Left ventricle myocardium inferior (tissue), 1 donor: ENCODE measurements at regions not wholly inside any gene's neighbourhood (a gene's known extent, or its start where the extent isn't known, plus 50 kb on each side); places are given as distances from the start of the nearest gene placed in this dataset.

Source experiments
- DNase-seq: peaks from one replicate; pipeline ENCODE4 v3.0.0-alpha.2; 2020
- H3K27ac ChIP-seq: fragments of 200-600 bp; replicated peaks from 2 replicates; pipeline ENCODE4 v1.8.0; 2021
- H3K27me3 ChIP-seq: fragments of 200-600 bp; 2 replicates; pipeline ENCODE4 v1.8.0; 2021; ENCODE audit warnings: low read depth
- H3K36me3 ChIP-seq: fragments of 200-600 bp; 2 replicates; pipeline ENCODE4 v1.8.0; 2021
- H3K4me1 ChIP-seq: fragments of 200-600 bp; 2 replicates; pipeline ENCODE4 v1.8.0; 2021
- H3K4me3 ChIP-seq: fragments of 200-600 bp; 2 replicates; pipeline ENCODE4 v1.8.0; 2021; ENCODE audit warnings: mild to moderate bottlenecking, moderate library complexity
- H3K9me3 ChIP-seq: fragments of 200-600 bp; replicated peaks from 2 replicates; pipeline ENCODE4 v1.8.0; 2021
- CTCF ChIP-seq: fragments of 200-600 bp; IDR thresholded peaks from 2 replicates; pipeline ENCODE4 v1.8.0; 2021; ENCODE audit warnings: antibody characterized with exemption, mild to moderate bottlenecking, borderline replicate concordance
- intact Hi-C: fragments of 100-400 bp; cut with micrococcal nuclease; formaldehyde crosslinking; loops from one replicate; pipeline ENCODE4 v1.11.0; 2022
- donor health status: DM: no; HTN: yes; CAD: no; lungs with severe emphysema.

GRCh38 chr4:184924516-184924915 is 93.8 kb upstream of the HELT start:
- Histone ChIP-seq H3K27me3 (no peaks in the 10 kb centered on the region), H3K4me1 (no peaks in the 10 kb centered on the region), H3K4me3 (no peak overlapping the region), H3K36me3 (no peaks in the 10 kb centered on the region), H3K9me3 (peaks cover 17% of the 10 kb centered on the region), H3K27ac (no peak overlapping the region)
- intact Hi-C loops = no loop called here
- TF ChIP-seq CTCF = no peak
- no peak for DNase-seq

- no peak overlapping the region for H3K27ac ChIP-seq
- H3K36me3 ChIP-seq = no peaks in the 10 kb centered on the region
- DNase-seq = no peak
- intact Hi-C loops = no loop called here
- H3K9me3 ChIP-seq = peaks cover 10% of the 10 kb centered on the region
- no peaks in the 10 kb centered on the region for H3K27me3 ChIP-seq
- TF ChIP-seq CTCF = no peak
- no peaks in the 10 kb centered on the region for H3K4me1 ChIP-seq
- H3K4me3 ChIP-seq = no peak overlapping the region
Observed at GRCh38 chr4:184929476-184929875, 88.8 kb upstream of the HELT start.

GRCh38 chr4:184930026-184930425 is 88.3 kb upstream of the HELT start:
- TF ChIP-seq CTCF = no peak
- Histone ChIP-seq H3K27ac (no peak overlapping the region), H3K4me1 (no peaks in the 10 kb centered on the region), H3K27me3 (no peaks in the 10 kb centered on the region), H3K4me3 (no peak overlapping the region), H3K36me3 (no peaks in the 10 kb centered on the region), H3K9me3 (peaks cover 10% of the 10 kb centered on the region)
- no peak for DNase-seq
- intact Hi-C loops = no loop called here

GRCh38 chr4:184932343-184932742 is 85.9 kb upstream of the HELT start:
- DNase-seq = no peak
- Histone ChIP-seq H3K9me3 (peaks cover 4% of the 10 kb centered on the region), H3K4me3 (no peak overlapping the region), H3K27me3 (no peaks in the 10 kb centered on the region), H3K4me1 (no peaks in the 10 kb centered on the region), H3K27ac (no peak overlapping the region), H3K36me3 (no peaks in the 10 kb centered on the region)
- intact Hi-C loops = no loop called here
- no peak for TF ChIP-seq CTCF

- no peak for DNase-seq
Observed at GRCh38 chr4:184933311-184933710, 85.0 kb upstream of the HELT start.

More at GRCh38 chr4:184933311-184933710, 85.0 kb upstream of the HELT start:
- Histone ChIP-seq H3K9me3 (no peaks in the 10 kb centered on the region), H3K4me1 (no peaks in the 10 kb centered on the region), H3K27ac (no peak overlapping the region), H3K4me3 (no peak overlapping the region), H3K36me3 (no peaks in the 10 kb centered on the region), H3K27me3 (no peaks in the 10 kb centered on the region)
- intact Hi-C loops = no loop called here
- no peak for TF ChIP-seq CTCF
